ENCODE measurements at regions not wholly inside any gene's neighbourhood (a gene's known extent, or its start where the extent isn't known, plus 50 kb on each side); places are given as distances from the start of the nearest gene placed in this dataset.

GRCh38 chr2:126781206-126781605 lies 117.5 kb upstream of the TEX51 start:
- TF ChIP-seq CTCF (IDR thresholded peaks at IDR 0.05; ENCODE audit: low read depth, low read length): no peak
- TF ChIP-seq POLR2A (IDR thresholded peaks at IDR 0.05; ENCODE audit: extremely low read depth, insufficient read length): no peak
- no peak for TF ChIP-seq MYC (IDR thresholded peaks at IDR 0.05; ENCODE audit: low read depth, low read length)
- no peak for TF ChIP-seq MAX (IDR thresholded peaks at IDR 0.05; ENCODE audit: low read depth, low read length)
- H3K4me3 ChIP-seq (ENCODE audit: low read depth, low read length): no peak overlapping the region
- DNase-seq (ENCODE audit: low read depth): no peak

GRCh38 chr2:126781806-126782205 lies 116.9 kb upstream of the TEX51 start:
- no peak overlapping the region for H3K4me3 ChIP-seq (ENCODE audit: low read depth, low read length)
- no peak for DNase-seq (ENCODE audit: low read depth)
- TF ChIP-seq MAX (IDR thresholded peaks at IDR 0.05; ENCODE audit: low read depth, low read length) (no peak), POLR2A (IDR thresholded peaks at IDR 0.05; ENCODE audit: extremely low read depth, insufficient read length) (no peak), MYC (IDR thresholded peaks at IDR 0.05; ENCODE audit: low read depth, low read length) (no peak), CTCF (IDR thresholded peaks at IDR 0.05; ENCODE audit: low read depth, low read length) (no peak)

- no peak overlapping the region for H3K4me3 ChIP-seq (ENCODE audit: low read depth, low read length)
- no peak for TF ChIP-seq CTCF (IDR thresholded peaks at IDR 0.05; ENCODE audit: low read depth, low read length)
- TF ChIP-seq MAX (IDR thresholded peaks at IDR 0.05; ENCODE audit: low read depth, low read length): no peak
- no peak for TF ChIP-seq POLR2A (IDR thresholded peaks at IDR 0.05; ENCODE audit: extremely low read depth, insufficient read length)
- TF ChIP-seq MYC (IDR thresholded peaks at IDR 0.05; ENCODE audit: low read depth, low read length): no peak
- DNase-seq (ENCODE audit: low read depth): no peak
Observed at GRCh38 chr2:126782648-126783047, 116.0 kb upstream of the TEX51 start.

GRCh38 chr2:126783341-126783740 lies 115.3 kb upstream of the TEX51 start:
- no peak for TF ChIP-seq MYC (IDR thresholded peaks at IDR 0.05; ENCODE audit: low read depth, low read length)
- TF ChIP-seq MAX (IDR thresholded peaks at IDR 0.05; ENCODE audit: low read depth, low read length): no peak
- TF ChIP-seq POLR2A (IDR thresholded peaks at IDR 0.05; ENCODE audit: extremely low read depth, insufficient read length): no peak
- TF ChIP-seq CTCF (IDR thresholded peaks at IDR 0.05; ENCODE audit: low read depth, low read length): no peak
- H3K4me3 ChIP-seq (ENCODE audit: low read depth, low read length): no peak overlapping the region
- DNase-seq (ENCODE audit: low read depth): no peak

- TF ChIP-seq MYC (IDR thresholded peaks at IDR 0.05; ENCODE audit: low read depth, low read length) (no peak), MAX (IDR thresholded peaks at IDR 0.05; ENCODE audit: low read depth, low read length) (no peak), CTCF (IDR thresholded peaks at IDR 0.05; ENCODE audit: low read depth, low read length) (no peak), POLR2A (IDR thresholded peaks at IDR 0.05; ENCODE audit: extremely low read depth, insufficient read length) (no peak)
- H3K4me3 ChIP-seq (ENCODE audit: low read depth, low read length): no peak overlapping the region
- no peak for DNase-seq (ENCODE audit: low read depth)
Observed at GRCh38 chr2:126784045-126784444, 114.6 kb upstream of the TEX51 start.

GRCh38 chr2:126784621-126785020 lies 114.1 kb upstream of the TEX51 start:
- DNase-seq (ENCODE audit: low read depth): no peak
- TF ChIP-seq MAX (IDR thresholded peaks at IDR 0.05; ENCODE audit: low read depth, low read length): no peak
- TF ChIP-seq MYC (IDR thresholded peaks at IDR 0.05; ENCODE audit: low read depth, low read length): no peak
- no peak for TF ChIP-seq POLR2A (IDR thresholded peaks at IDR 0.05; ENCODE audit: extremely low read depth, insufficient read length)
- no peak for TF ChIP-seq CTCF (IDR thresholded peaks at IDR 0.05; ENCODE audit: low read depth, low read length)
- H3K4me3 ChIP-seq (ENCODE audit: low read depth, low read length): no peak overlapping the region
